HG03280 (cell line): ENCODE measurements at regions not wholly inside any gene's neighbourhood (a gene's known extent, or its start where the extent isn't known, plus 50 kb on each side); places are given as distances from the start of the nearest gene placed in this dataset.

Experiments
- ATAC-seq: cut with Tn5 transposase; IDR thresholded peaks from one replicate; pipeline ENCODE4 v1.9.1; 2021; ENCODE audit warnings: mild to moderate bottlenecking, moderate library complexity; ENCODE audit not compliant: unreplicated experiment

- no peak for ATAC-seq
Observed at GRCh38 chrX:122500556-122500955, 683.5 kb upstream of the GRIA3 start.

GRCh38 chrX:122501652-122502051, 682.4 kb upstream of the GRIA3 start:
- no peak for ATAC-seq

GRCh38 chrX:122504026-122504425, 680.1 kb upstream of the GRIA3 start:
- ATAC-seq = no peak

- no peak for ATAC-seq
Observed at GRCh38 chrX:122512561-122513072, 671.5 kb upstream of the GRIA3 start.

GRCh38 chrX:122517786-122518185, 666.3 kb upstream of the GRIA3 start:
- no peak for ATAC-seq

GRCh38 chrX:122545778-122546177, 638.3 kb upstream of the GRIA3 start:
- no peak for ATAC-seq

- ATAC-seq = no peak
Observed at GRCh38 chrX:122546269-122546668, 637.8 kb upstream of the GRIA3 start.

GRCh38 chrX:122552286-122552800, 631.7 kb upstream of the GRIA3 start:
- ATAC-seq = no peak

GRCh38 chrX:122555925-122556324, 628.2 kb upstream of the GRIA3 start:
- no peak for ATAC-seq

GRCh38 chrX:122565952-122566351, 618.1 kb upstream of the GRIA3 start:
- ATAC-seq = no peak

GRCh38 chrX:122566401-122566800, 617.7 kb upstream of the GRIA3 start:
- ATAC-seq = no peak

- ATAC-seq = no peak
Observed at GRCh38 chrX:122567911-122568310, 616.2 kb upstream of the GRIA3 start.

- ATAC-seq = no peak
Observed at GRCh38 chrX:122572461-122572860, 611.6 kb upstream of the GRIA3 start.

GRCh38 chrX:122579036-122579435, 605.0 kb upstream of the GRIA3 start:
- no peak for ATAC-seq

GRCh38 chrX:122579526-122579925, 604.6 kb upstream of the GRIA3 start:
- ATAC-seq = no peak

GRCh38 chrX:122582280-122582974, 601.7 kb upstream of the GRIA3 start:
- ATAC-seq = no peak

GRCh38 chrX:122582975-122583305, 601.1 kb upstream of the GRIA3 start:
- no peak for ATAC-seq

- no peak for ATAC-seq
Observed at GRCh38 chrX:122583551-122583950, 600.5 kb upstream of the GRIA3 start.

GRCh38 chrX:122584981-122585380, 599.1 kb upstream of the GRIA3 start:
- no peak for ATAC-seq

GRCh38 chrX:122586831-122587230, 597.2 kb upstream of the GRIA3 start:
- ATAC-seq = no peak

- ATAC-seq = no peak
Observed at GRCh38 chrX:122591546-122591945, 592.5 kb upstream of the GRIA3 start.

GRCh38 chrX:122596998-122597397, 587.1 kb upstream of the GRIA3 start:
- no peak for ATAC-seq

GRCh38 chrX:122622795-122623194, 561.3 kb upstream of the GRIA3 start:
- ATAC-seq = no peak
